ENCODE measurements at regions not wholly inside any gene's neighbourhood (a gene's known extent, or its start where the extent isn't known, plus 50 kb on each side); places are given as distances from the start of the nearest gene placed in this dataset.
A peak's percentile ranks its signal among the peaks of the same experiment; 100 is the strongest.

DNA sequence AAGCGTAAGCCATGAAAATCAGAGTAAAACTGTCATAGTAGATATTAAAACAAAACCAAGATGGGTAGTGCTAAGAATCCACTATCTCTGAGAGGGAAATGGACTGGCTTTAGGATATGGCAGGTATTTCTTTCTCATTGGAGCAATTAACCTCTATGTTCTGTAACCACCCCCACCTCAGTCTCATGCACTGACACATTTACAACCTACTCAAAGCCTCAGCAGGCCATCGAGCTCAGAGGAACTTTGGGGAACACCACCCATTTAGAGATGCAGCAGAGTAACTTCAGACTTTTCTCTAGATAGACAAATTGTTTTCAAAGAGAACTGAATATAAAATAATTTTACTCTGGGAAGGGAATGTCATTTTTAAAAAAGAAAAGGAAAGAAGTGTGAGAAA lies 615.8 kb upstream of the ZFHX3 start:
- DNase-seq: peak; percentile 1

DNA sequence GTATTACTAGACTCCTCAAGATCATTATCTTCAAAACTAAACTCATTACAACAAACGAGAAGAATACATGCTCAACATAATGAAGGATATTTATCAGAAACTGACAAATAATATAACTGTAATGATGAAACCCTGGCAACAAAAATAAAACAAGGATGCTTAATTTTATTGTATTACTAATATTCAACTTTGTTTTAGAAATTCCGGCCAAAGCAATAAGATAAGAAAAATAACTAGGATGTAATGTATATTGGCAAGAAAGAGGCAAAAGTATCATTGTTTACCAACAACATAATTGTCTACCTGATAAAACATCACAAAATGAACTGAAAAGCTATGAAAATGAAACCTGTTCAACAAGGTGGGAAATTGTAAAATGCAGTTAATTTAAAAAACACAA lies 588.3 kb upstream of the ZFHX3 start:
- DNase-seq: no peak

DNA sequence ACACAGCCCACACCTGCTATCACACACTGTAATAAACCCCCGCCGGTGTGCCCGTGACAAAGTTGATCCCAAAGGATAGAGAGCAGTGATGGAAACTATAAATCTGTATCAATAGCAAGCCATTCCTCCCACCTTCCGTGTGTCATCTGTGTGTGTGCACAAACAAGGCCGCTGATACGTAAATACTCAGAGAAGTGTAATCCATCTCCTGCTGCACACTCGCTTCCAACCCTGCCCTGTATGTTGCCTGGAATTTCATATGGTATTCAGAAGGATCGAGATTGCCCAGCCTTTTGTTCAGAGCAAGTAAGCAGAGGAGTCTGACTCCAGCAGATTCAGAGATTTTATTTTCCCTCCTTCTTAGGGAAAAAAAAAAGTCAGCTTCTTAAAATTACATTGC lies 581.1 kb upstream of the ZFHX3 start:
- no peak for DNase-seq

DNA sequence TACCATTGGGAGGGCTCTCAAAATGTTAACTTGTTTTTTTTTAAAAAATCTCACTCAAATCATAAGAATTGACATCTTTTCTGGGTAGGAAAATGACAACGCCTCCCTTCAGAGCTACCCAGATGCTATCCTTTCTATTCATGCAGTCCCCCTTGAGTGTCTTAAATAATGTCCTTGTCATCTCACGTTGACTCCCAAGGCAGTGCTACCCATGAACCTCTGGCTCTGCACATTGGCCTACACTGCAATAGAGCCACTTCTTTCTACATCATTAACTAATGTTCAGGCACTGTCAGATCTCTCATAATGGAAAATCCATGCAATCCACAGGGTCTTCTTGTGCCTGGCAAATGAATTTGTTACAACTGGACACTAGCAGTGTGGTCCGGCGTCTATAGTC lies 569.8 kb upstream of the ZFHX3 start:
- no peak for DNase-seq

DNA sequence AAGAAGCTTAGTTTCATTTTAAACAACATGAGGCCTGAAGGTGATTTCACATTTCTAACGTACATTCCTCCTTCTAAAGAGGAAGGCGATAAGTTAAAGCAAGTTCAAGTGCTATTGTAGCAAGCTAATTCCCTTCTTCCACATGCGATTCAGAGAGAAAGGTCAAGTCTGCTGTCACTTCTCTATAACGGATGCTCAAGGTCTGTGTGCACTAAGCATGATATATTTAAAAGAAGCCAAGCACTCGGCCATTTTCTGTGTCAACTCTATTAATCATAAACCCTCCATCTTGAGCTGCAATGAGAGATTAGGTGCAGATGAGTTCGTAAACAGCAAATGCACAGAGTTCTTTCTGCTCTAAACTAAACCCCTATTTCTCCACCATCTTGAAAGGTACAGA lies 568.8 kb upstream of the ZFHX3 start:
- no peak for DNase-seq

DNA sequence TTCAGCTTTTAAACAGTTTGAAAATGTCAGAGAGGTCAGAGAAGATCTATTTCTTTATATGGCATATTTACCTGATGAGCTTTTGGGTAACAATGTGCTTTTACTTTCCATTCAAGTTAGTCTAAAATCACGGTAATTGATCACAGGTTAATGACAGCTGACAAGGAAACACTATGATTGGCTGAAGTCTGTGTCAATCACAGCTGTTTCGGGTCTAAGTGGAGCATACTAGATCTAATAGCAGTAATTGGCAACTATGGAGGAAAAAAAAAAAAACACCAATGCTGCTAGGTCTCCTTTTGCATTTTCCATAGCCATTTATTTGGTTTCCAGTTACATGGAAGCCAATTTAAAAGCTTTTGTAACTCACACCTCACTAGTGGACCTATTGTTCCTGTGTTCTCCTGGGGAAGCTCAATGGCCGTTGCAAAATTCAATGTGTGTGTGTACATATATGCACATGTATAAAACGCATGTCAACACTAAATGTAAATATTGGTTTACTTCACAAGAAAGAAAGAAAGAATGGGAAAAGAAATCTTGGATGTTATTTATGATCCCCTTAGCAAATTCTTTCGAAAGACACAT lies 568.3 kb upstream of the ZFHX3 start:
- DNase-seq: peak; percentile 43

DNA sequence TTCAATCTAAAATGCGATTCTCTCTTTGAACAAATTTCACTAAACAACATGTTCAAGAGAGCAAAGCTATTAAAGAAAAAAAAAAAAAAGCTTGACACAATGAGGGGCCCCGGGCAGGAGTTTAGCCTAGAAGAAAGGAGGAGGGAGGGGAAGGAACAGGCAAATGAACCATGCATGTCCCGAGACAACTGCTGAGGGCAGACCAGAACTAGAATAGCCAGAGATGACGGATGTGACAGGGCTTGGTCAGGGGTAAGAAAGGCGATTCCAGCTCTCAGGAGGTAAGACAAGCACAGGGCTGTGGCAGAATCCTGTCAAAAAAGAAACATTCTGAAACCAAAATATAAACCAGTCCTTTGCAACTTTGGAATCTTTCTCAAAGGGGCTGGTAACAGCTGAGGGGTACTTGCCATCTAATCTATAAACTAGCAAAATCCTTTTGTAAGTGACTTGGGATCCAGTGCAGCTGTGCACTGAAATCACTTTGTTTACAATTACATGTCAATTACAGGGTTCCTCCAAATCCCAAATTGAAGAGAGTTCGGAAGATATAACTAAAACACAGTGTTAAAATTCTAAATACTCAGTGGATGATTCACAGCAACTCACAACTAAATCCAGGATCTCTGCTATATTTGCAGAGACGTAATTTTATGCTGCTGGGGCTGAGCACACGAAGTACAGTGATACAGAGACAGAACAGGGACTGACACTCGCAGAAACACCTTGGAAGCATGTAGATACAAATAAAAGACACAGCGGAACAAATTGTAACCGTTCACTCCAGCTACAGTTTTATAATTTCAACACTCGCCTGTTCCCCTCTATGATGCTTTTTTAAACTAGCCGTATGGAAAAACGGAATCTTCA lies 567.4 kb upstream of the ZFHX3 start:
- peak; percentile 6 for DNase-seq

DNA sequence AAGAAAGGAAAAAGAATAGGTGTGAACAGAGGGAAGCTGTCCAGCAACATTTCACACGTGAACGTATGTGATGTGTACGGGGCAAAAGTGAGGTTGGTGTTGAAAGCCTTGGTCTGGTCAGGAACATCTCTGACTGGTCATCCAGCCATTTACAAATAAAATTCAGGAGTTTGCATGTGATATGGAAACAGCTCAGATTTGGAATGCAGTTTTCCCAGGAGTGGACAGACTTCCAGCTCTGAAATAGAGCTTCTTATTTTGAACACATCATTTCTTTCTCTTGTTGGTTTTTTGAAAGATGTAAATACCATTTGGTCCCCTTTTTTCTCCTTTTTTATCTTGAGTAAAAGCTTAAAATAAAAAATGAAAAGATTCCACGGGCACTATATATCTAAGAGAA lies 566.2 kb upstream of the ZFHX3 start:
- DNase-seq: no peak

DNA sequence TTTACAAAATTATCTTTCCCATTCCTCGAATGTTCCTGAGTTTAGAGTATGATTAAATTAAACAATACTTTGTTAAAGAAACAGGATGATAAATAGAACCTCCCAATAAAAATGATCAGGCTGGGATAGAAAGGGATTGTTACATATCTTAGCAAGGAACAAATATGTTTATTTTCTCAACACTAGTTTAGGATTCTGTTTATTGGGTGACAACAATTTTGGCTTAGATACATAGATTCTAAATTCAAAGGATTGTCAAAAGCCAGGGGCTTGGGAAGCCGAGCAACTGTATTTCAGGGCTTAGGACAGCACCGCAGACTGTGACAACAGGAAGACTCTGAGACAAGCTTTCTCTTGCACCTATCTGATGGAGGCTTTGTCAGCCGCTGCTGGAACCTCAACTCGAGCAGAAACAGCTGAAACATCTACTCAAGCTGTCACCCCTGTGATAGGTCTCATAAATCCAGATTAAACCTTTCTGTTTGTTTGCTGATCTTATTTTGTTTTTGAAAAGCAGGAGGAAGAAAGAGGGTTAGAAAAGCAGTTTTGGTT lies 562.8 kb upstream of the ZFHX3 start:
- peak; percentile 16 for DNase-seq

DNA sequence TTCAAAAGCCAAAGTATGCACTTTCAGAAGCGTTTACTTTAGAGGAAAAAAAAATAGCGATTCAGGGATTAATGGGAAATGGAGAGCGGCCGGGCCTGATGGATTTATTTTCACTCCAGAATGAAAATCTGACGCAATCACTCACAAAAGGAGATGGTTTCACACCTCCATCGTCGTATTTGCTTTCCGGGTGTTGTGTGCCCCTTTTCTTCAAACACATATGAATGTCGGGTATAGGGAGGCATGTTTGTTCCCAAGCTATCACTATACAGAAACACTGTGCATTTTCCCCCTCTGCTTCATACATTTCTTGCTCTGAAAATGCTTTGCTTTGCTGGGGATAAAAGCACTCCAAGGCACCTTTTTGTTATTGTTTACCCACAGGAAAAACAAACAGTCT lies 562.2 kb upstream of the ZFHX3 start:
- DNase-seq: peak; percentile 3

DNA sequence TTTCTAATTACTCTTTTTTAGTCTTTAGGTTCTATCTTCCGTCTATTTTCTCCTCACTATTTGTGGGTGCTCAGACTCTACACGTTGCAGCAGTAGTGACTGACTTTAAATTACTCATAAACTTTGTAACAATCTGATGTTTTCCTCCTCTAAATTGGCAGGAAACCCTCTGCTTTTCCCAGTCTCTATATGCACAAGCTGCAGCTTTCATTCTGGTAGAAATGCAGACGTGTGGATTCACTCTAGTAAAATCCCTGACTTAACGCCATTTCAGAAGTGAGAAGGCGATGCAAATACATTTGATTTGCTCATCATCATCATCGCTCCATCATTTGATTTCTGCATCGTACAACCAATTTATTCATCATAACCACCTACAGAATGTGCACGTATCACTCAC lies 561.0 kb upstream of the ZFHX3 start:
- no peak for DNase-seq

DNA sequence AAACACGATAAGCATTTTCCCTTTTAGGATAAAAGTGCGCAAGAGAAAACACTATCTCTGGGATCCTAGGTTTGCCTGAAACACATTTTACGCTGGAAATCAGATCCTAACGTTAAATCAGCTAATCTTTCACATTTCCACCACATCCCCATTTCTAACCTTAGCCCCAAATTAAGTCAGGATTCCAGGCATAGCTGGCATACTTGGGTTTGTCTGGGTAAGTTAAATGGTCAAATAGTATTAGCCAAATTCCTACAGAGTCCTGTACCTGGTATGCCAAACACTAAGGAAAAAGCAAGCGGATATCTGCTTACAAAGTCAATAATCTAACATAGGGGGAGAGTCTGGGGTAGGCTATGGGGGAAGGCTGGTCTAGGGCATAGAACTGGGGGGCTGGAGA lies 557.4 kb upstream of the ZFHX3 start:
- no peak for DNase-seq

DNA sequence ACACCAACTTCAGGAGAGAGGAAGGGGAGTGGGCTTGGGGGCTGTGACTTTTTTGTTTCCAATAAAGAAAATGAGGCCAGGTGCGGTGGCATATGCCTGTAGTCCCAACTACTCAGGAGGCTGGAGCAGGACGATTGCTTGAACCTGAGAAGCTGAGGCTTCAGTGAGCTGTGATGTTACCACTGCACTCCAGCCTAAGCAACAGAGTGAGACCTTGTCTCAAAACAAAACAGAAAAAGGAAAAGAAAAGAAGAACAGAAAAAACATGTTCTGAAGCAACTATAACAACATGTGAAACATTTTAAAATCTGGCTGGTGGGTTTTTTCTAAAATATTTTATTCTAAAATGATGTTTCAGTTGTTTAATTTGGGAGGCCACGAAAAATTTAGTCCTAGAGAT lies 554.0 kb upstream of the ZFHX3 start:
- DNase-seq: no peak

DNA sequence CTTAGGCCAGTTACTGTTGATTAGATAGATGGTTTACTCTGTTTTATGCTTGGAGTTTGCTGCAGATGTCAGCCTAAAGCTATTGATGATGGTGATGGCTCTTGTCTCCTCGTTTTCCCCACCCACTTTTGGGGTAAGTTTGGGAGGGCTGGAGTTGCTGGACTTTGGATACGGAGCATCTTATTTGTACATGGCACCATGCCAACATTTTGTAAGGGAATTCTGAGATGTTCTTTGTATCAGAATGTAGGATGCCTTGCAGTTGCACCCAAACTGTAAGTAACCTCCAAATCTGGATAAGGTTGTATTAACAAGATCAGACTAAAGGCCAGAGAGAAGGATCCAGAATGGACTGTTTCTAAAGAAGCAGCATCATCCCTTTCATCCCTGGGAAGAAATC lies 551.9 kb upstream of the ZFHX3 start:
- no peak for DNase-seq

DNA sequence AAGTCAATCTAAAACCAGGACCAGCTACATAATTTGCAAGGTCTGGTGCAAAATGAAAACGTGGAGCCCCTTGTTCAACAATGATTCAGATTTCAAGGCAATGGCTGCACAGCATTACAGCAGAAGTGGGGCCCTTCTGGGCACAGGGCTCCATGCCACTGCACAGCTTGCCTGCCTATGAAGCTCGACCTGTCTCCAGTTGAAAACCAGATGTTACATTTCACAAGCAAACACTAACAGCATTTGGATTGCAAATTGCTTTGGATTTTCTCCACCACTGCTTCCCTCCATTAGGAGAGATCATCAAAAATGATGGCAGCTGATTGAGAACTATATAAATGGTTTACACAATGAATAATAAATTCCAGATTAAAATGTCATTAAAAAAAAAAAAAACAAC lies 551.4 kb upstream of the ZFHX3 start:
- no peak for DNase-seq

DNA sequence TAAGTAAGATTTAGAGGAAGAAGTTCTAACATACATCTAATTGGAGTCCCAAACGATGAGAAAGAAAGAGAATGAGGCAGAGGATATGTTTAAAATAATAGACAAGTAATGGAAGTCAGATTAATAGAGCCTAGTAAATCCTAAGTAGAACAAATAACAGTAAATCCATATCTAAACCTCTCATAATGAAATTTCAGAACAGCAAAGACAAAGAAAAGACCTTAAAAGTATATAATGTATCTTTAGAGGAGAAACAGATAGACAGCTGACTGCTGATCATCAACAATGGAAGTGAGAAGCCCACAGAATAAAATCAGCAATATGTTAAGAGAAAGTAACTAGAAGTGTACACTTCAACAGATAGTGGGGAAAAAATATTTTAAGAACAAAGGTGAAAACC lies 536.2 kb upstream of the ZFHX3 start:
- no peak for DNase-seq

DNA sequence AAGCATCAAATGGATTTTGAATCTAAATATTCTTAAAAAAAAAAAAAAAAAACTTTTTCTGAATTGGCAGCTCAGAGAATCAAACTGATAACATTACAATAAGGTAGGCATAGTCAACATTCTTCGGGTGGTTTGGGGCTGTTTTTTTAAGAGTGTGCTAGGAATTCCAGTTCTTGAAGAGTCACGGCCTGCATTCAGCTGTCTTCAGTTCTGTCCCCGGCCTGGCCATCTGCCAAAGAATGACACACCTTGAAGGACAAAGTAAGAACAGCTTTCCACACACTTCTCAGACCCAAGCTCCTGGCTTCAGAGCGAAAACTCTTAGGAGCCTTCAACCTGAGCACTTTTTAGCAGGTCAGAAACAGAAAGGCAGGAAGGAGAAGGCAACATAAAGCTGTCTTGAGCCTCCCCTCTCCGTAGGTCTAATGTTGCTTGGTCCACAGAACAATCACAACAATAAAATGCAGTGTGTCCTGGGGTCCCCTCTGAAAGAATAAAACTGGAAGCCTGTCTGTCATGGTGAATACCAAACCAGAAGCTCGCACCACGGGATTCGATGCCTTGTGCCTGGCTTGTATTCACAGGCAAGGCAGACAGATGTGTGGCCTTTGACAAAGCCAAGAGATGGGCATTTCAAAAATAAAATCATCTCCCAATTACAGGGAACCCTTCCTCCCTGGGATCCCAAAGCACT lies 524.4 kb upstream of the ZFHX3 start:
- peak; percentile 9 for DNase-seq

DNA sequence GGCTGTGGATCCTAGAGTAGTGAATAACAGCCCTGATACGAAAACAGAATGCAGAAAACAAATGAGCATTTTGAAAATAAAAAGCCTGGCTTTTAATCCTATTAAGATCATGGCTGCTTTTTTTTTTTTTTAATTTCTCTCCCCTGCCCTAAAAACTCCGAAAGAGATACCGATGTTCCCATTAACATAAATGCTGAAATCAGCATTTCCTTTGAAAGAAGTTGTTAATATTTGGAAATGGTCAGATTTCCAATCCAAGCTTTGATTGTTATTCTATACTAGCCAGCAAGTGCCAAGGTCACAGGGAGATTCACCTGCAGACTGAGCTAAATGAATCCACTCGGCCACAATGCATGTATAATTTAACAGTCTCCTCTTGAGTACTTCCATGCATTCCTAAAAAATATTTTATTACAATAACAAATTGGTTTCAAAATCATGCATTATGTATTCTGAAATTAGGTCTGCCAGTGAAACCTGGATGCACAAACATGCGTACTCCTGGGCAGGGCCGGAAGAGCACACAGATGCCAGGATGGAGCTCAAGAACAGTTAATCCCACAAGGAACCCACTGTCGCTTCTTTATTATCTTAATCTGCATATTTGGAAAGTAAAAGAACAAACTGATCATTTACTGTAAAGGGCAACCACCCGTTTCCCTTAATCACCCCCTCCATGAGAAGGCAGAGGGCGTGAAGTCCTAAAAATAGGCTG lies 521.5 kb upstream of the ZFHX3 start:
- no peak for DNase-seq

DNA sequence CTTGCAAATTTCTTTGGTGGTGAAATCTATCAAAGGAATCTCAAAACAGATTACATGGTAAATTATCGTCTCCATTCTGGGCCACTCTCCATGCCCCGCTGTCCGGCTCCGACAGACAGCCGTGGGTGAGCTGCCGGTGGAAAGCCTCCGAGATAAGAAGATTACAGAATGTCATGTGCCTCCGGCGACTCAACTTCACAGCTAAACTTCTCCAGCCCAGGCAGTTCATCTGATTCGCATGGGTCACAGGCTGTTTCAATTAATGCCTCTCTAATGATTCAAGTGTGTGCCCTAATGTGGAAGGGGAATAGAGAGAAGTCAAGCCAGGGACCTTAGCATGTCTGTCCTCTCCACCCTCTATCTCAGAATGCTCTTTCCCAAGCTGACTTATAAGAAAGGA lies 520.8 kb upstream of the ZFHX3 start:
- DNase-seq: no peak

DNA sequence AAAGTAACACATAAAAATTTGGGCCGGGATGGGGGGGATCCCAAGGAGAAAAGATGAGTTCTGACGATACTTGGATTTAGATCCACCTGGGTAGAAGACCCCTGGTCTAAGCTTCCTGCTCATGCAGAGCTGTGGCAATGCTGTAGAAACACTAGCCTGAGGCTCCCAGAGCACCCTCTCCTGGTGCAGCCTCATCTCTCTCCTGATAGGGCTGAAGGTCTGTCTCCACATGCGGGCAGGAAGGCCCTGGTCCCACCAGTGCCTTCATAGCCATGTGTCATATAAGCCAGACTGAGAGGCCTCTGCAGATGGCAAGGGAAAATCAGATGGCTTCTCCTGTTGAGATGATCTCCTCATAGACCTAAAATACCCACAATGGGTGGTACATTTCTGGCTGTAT lies 518.0 kb upstream of the ZFHX3 start:
- no peak for DNase-seq

DNA sequence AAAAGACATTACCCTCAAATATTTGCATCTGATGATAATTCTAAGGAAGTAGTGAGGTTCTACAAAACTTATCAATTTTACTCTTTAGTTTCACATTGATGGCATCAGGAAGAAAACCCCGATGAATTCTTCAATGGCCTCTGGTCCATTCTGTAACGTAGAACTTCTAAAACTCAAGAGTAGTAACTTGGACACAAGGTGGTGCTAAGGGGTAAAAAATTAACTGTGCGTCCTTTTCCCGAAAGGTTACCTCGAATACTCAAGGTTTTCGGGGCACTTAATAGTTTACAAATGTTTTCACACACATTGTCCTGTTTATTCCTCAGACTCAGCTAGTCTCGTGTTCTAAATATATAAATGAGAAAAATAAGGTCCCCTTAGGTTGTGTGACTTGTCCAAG lies 517.3 kb upstream of the ZFHX3 start:
- peak; percentile 8 for DNase-seq

DNA sequence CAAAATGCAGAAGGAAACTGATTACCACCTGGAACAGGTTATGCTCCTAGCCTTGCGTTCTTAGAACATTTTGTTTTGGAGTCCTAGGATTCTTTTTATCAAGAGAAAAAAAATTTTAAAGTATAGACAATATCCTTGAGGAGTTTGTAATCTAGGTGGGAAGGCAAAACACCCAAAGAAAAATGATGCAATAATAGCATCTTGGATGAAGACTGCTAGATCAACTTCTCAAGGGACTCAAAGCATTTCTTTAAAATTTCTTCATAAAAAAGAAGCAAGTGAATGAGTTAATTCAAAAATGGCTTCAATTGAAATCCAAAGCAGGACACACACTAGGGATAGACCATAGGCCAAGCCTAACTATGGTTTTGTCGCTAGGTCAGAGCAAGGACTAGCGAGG lies 515.8 kb upstream of the ZFHX3 start:
- no peak for DNase-seq

DNA sequence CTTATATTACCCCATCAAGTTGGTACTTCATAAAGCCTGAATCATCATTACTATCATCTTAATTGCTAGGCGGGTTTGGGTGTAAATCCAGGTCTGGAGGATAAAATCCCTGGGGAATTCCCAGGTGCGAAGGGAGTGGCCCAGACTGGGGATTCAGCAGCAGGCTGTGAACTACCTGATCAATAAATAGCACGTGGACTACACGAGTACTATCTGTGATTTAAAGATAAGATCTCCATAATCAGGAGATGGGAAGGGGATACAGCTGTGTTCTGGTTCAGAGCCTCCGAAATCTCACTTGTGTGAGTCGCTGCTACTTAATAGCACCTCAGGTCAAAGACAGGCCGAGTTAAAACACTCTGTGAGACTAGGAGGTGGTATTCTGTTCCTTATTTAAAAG lies 512.6 kb upstream of the ZFHX3 start:
- DNase-seq: peak; percentile 1

Measured in NCI-H69 (cell line).